DMS 273 (cell line): ENCODE measurements at regions not wholly inside any gene's neighbourhood (a gene's known extent, or its start where the extent isn't known, plus 50 kb on each side); places are given as distances from the start of the nearest gene placed in this dataset.
A peak's percentile ranks its signal among the peaks of the same experiment; 100 is the strongest.
"Not testable (repeated sequence)": the region's sequence is repeated elsewhere in the genome, so short reads cannot be mapped to it uniquely, and the experiment has no call there.

Experiments
- DNase-seq: peaks from one replicate; lab custom pipeline; 2025; ENCODE audit not compliant: unreplicated experiment; lab: John Stamatoyannopoulos, UW

- DNase-seq, result no peak
Measured at GRCh38 chr13:107690181-107690580, 525.2 kb downstream of the LIG4 start.

- no peak for DNase-seq
Measured at GRCh38 chr13:107685876-107686275, 529.5 kb downstream of the LIG4 start.

- no peak for DNase-seq
Measured at GRCh38 chr13:107681600-107681999, 533.7 kb downstream of the LIG4 start.

- DNase-seq, result peak; percentile 1
Measured at GRCh38 chr13:107680115-107680514, 535.2 kb downstream of the LIG4 start.

- no peak for DNase-seq
Measured at GRCh38 chr13:107678075-107678689, 537.2 kb downstream of the LIG4 start.

GRCh38 chr13:107675847-107676550 is 539.3 kb downstream of the LIG4 start:
- no peak for DNase-seq

GRCh38 chr13:107669391-107669993 is 545.8 kb downstream of the LIG4 start:
- no peak for DNase-seq

GRCh38 chr13:107665926-107666458 is 549.3 kb downstream of the LIG4 start:
- DNase-seq, result no peak

GRCh38 chr13:107650081-107650701 is 565.1 kb downstream of the LIG4 start:
- DNase-seq, result peak; percentile 16

- no peak for DNase-seq
Measured at GRCh38 chr13:107649079-107649478, 566.3 kb downstream of the LIG4 start.

- no peak for DNase-seq
Measured at GRCh38 chr13:107644136-107644535, 571.2 kb downstream of the LIG4 start.

- DNase-seq, result no peak
Measured at GRCh38 chr13:107643615-107644014, 571.7 kb downstream of the LIG4 start.

GRCh38 chr13:107642831-107643230 is 572.5 kb downstream of the LIG4 start:
- no peak for DNase-seq

GRCh38 chr13:107641574-107641973 is 573.8 kb downstream of the LIG4 start:
- DNase-seq, result no peak

GRCh38 chr13:107625648-107626047 is 589.7 kb downstream of the LIG4 start:
- DNase-seq, result no peak

- no peak for DNase-seq
Measured at GRCh38 chr13:107617527-107617926, 597.8 kb downstream of the LIG4 start.

- no peak for DNase-seq
Measured at GRCh38 chr13:107612376-107612775, 603.0 kb downstream of the LIG4 start.

- DNase-seq, result no peak
Measured at GRCh38 chr13:107608736-107609135, 606.6 kb downstream of the LIG4 start.

- DNase-seq, result no peak
Measured at GRCh38 chr13:107600971-107601370, 614.4 kb downstream of the LIG4 start.

- not testable (repeated sequence) for DNase-seq
Measured at GRCh38 chr13:107596306-107596705, 619.0 kb downstream of the LIG4 start.

GRCh38 chr13:107590556-107590955 is 624.8 kb downstream of the LIG4 start:
- DNase-seq, result no peak

- no peak for DNase-seq
Measured at GRCh38 chr13:107587681-107588080, 627.7 kb downstream of the LIG4 start.
